Type B pancreatic cell (in vitro differentiated cells): ENCODE measurements at regions not wholly inside any gene's neighbourhood (a gene's known extent, or its start where the extent isn't known, plus 50 kb on each side); places are given as distances from the start of the nearest gene placed in this dataset.

Experiments
- DNase-seq: peaks from one replicate; pipeline ENCODE4 v3.0.0; 2021; ENCODE audit warnings: mixed read lengths; ENCODE audit not compliant: unreplicated experiment; ENCODE audit errors: extremely low spot score
- H3K27ac Mint-ChIP-seq: 2 replicates; pipeline ENCODE4 v1.8.0; 2021; ENCODE audit warnings: mild to moderate bottlenecking, mixed read lengths
- H3K27me3 Mint-ChIP-seq: 2 replicates; pipeline ENCODE4 v1.8.0; 2021; ENCODE audit warnings: mixed read lengths
- H3K36me3 Mint-ChIP-seq: 2 replicates; pipeline ENCODE4 v1.8.0; 2021; ENCODE audit warnings: mixed read lengths
- H3K4me1 Mint-ChIP-seq: one replicate; pipeline ENCODE4 v1.8.0; 2021; ENCODE audit warnings: mixed read lengths; ENCODE audit not compliant: unreplicated experiment
- H3K4me3 Mint-ChIP-seq: 2 replicates; pipeline ENCODE4 v1.8.0; 2021; ENCODE audit warnings: mild to moderate bottlenecking, mixed read lengths
- H3K9me3 Mint-ChIP-seq: 2 replicates; pipeline ENCODE4 v1.8.0; 2021; ENCODE audit warnings: mixed read lengths
- CTCF ChIP-seq: fragments of 200-600 bp; sonication (generic); conservative IDR thresholded peaks from 2 replicates; pipeline ENCODE4 v1.5.0; 2021; ENCODE audit warnings: antibody characterized with exemption, mild to moderate bottlenecking

GRCh38 chr5:106140101-106140500 is 1530.6 kb downstream of the EFNA5 start:
- Mint-ChIP-seq H3K27ac (no peak overlapping the region), H3K9me3 (no peaks in the 10 kb centered on the region), H3K4me3 (no peak overlapping the region), H3K4me1 (peaks cover 12% of the 10 kb centered on the region), H3K27me3 (no peaks in the 10 kb centered on the region), H3K36me3 (no peaks in the 10 kb centered on the region)
- no peak for DNase-seq
- no peak for TF ChIP-seq CTCF

GRCh38 chr5:106136061-106136460 is 1534.7 kb downstream of the EFNA5 start:
- TF ChIP-seq CTCF = no peak
- Mint-ChIP-seq H3K4me1 (no peaks in the 10 kb centered on the region), H3K9me3 (no peaks in the 10 kb centered on the region), H3K4me3 (no peak overlapping the region), H3K27ac (no peak overlapping the region), H3K27me3 (no peaks in the 10 kb centered on the region), H3K36me3 (no peaks in the 10 kb centered on the region)
- DNase-seq = no peak

GRCh38 chr5:106135473-106135872 is 1535.3 kb downstream of the EFNA5 start:
- H3K4me3 Mint-ChIP-seq = no peak overlapping the region
- no peaks in the 10 kb centered on the region for H3K9me3 Mint-ChIP-seq
- H3K27me3 Mint-ChIP-seq = no peaks in the 10 kb centered on the region
- DNase-seq = no peak
- no peak for TF ChIP-seq CTCF
- H3K27ac Mint-ChIP-seq = no peak overlapping the region
- no peaks in the 10 kb centered on the region for H3K4me1 Mint-ChIP-seq
- no peaks in the 10 kb centered on the region for H3K36me3 Mint-ChIP-seq

GRCh38 chr5:106134549-106134948 is 1536.2 kb downstream of the EFNA5 start:
- no peaks in the 10 kb centered on the region for H3K9me3 Mint-ChIP-seq
- H3K4me3 Mint-ChIP-seq = no peak overlapping the region
- H3K27me3 Mint-ChIP-seq = no peaks in the 10 kb centered on the region
- H3K36me3 Mint-ChIP-seq = no peaks in the 10 kb centered on the region
- TF ChIP-seq CTCF = no peak
- no peak overlapping the region for H3K27ac Mint-ChIP-seq
- DNase-seq = no peak
- no peaks in the 10 kb centered on the region for H3K4me1 Mint-ChIP-seq

GRCh38 chr5:106127985-106128384 is 1542.8 kb downstream of the EFNA5 start:
- no peak for TF ChIP-seq CTCF
- Mint-ChIP-seq H3K4me3 (no peak overlapping the region), H3K36me3 (no peaks in the 10 kb centered on the region), H3K27ac (no peak overlapping the region), H3K27me3 (no peaks in the 10 kb centered on the region), H3K9me3 (no peaks in the 10 kb centered on the region), H3K4me1 (no peaks in the 10 kb centered on the region)
- no peak for DNase-seq

- Mint-ChIP-seq H3K9me3 (no peaks in the 10 kb centered on the region), H3K36me3 (no peaks in the 10 kb centered on the region), H3K27ac (peak overlapping the region; percentile 36), H3K27me3 (no peaks in the 10 kb centered on the region), H3K4me3 (no peak overlapping the region), H3K4me1 (no peaks in the 10 kb centered on the region)
- TF ChIP-seq CTCF = no peak
- DNase-seq = no peak
Observed at GRCh38 chr5:106127341-106127781, 1543.4 kb downstream of the EFNA5 start.
